ENCODE measurements at regions not wholly inside any gene's neighbourhood (a gene's known extent, or its start where the extent isn't known, plus 50 kb on each side); places are given as distances from the start of the nearest gene placed in this dataset.

- TF ChIP-seq CTCF (IDR thresholded peaks at IDR 0.05; ENCODE audit: low read depth, low read length) (no peak), MAX (IDR thresholded peaks at IDR 0.05; ENCODE audit: low read depth, low read length) (no peak), POLR2A (IDR thresholded peaks at IDR 0.05; ENCODE audit: extremely low read depth, insufficient read length) (no peak)
Measured at GRCh38 chr11:69557266-69557665, 75.8 kb downstream of the LINC01488 start.
